ENCODE measurements at regions not wholly inside any gene's neighbourhood (a gene's known extent, or its start where the extent isn't known, plus 50 kb on each side); places are given as distances from the start of the nearest gene placed in this dataset.

DNA sequence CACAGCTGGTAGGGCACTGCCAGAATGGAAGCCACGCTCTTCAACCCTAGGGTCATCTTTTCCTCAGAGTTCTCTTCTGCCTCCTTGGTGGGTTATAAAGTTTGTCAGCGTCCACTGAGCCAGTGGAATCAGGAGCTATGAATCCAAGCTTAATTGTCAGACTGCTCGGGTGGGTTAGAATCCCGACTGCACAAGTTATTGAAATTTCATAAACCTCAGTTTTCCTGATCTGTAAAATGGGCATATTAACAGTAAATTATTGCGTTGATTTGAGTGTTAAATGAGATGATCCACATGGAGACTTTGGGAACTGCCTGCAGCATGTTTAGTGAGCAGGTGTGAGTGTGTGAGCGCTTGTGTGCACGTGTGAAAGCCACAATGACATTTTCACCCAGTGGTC is 400.5 kb upstream of the CDH11 start:
- TF ChIP-seq RAD21 (IDR thresholded peaks at IDR 0.05 in 1 of 2, conservative IDR thresholded peaks at IDR 0.05 in 1 of 2; ENCODE audit: low read depth in 2 of 2, low read length in 2 of 2) (no peak), SP4 (IDR thresholded peaks at IDR 0.05; ENCODE audit: low read length) (no peak), HDAC2 (IDR thresholded peaks at IDR 0.05; ENCODE audit: borderline replicate concordance in 1 of 2, low read depth in 2 of 2, low read length in 2 of 2) (peak in 1 of 2 experiments; percentile 97; a peak in 1 of 4 replicates), KDM1A (IDR thresholded peaks at IDR 0.05; ENCODE audit: borderline replicate concordance, low read length) (peak; percentile 99), SUZ12 (IDR thresholded peaks at IDR 0.05; ENCODE audit: low read length) (no peak), POLR2AphosphoS5 (IDR thresholded peaks at IDR 0.05; ENCODE audit: low read depth, low read length) (no peak), ASH2L (IDR thresholded peaks at IDR 0.05; ENCODE audit: low read length) (no peak), NRF1 (IDR thresholded peaks at IDR 0.05; ENCODE audit: low read depth, low read length) (no peak), YY1 (IDR thresholded peaks at IDR 0.05; ENCODE audit: low read depth, low read length) (no peak), SIN3A (conservative IDR thresholded peaks at IDR 0.05 in 1 of 2, IDR thresholded peaks at IDR 0.05 in 1 of 2; ENCODE audit: low read depth in 1 of 2, low read length in 2 of 2) (no peak)
- no peak overlapping the region for H3K56ac ChIP-seq (replicated peaks; ENCODE audit: insufficient read length, low read depth, low read length)
- H3K9me3 ChIP-seq (ENCODE audit: insufficient read depth in 2 of 2, low read depth in 1 of 2, low read length in 1 of 2), result 0 out of 4 replicates have a peak, but pooled peaks cover 0 to 2% of the 10 kb centered on the region in 2 experiments
- H3K4ac ChIP-seq (replicated peaks; ENCODE audit: insufficient read length, low read depth, low read length), result no peak overlapping the region
- no peak overlapping the region for H2BK20ac ChIP-seq (ENCODE audit: low read length)
- H3K18ac ChIP-seq (ENCODE audit: extremely low read depth, low read length), result no peak overlapping the region
- ChIA-PET CTCF (ENCODE audit: partially characterized antibody) (no interaction called here), POLR2A (ENCODE audit: partially characterized antibody) (no interaction called here)
- no peak overlapping the region for H3K23ac ChIP-seq (ENCODE audit: insufficient read length)
- H3K4me1 ChIP-seq (replicated peaks in 1 of 4; ENCODE audit: control insufficient read depth in 3 of 4, insufficient read depth in 4 of 4, low read length in 3 of 4), result peaks cover 4 to 21% (median 18%) of the 10 kb centered on the region in 4 experiments; a peak in 4 of 7 replicates
- no peaks in the 10 kb centered on the region for H3K79me2 ChIP-seq (ENCODE audit: control insufficient read depth in 1 of 2, insufficient read depth in 2 of 2, low read length in 2 of 2)
- H4K20me1 ChIP-seq (replicated peaks in 1 of 2; ENCODE audit: control insufficient read depth in 1 of 2, insufficient read depth in 2 of 2, low read length in 2 of 2), result no peaks in the 10 kb centered on the region
- no peak overlapping the region for H4K5ac ChIP-seq (ENCODE audit: insufficient read length, low read depth, low read length)
- H3K14ac ChIP-seq (ENCODE audit: insufficient read length), result no peak overlapping the region
- no peaks in the 10 kb centered on the region for H3K23me2 ChIP-seq (ENCODE audit: low read depth, low read length)
- H4K8ac ChIP-seq (ENCODE audit: extremely low read depth, insufficient read depth, low read length), result no peak overlapping the region; the same call in 1 of the 2 replicates
- no peak overlapping the region for H2BK12ac ChIP-seq (ENCODE audit: low read depth, low read length)
- no peak overlapping the region for H2AK5ac ChIP-seq (ENCODE audit: low read depth, low read length)
- H3K79me1 ChIP-seq (ENCODE audit: low read depth, low read length), result no peaks in the 10 kb centered on the region
- FAIRE-seq (no peak), DNase-seq (ENCODE audit: low read depth in 1 of 2, low spot score in 2 of 2) (no peak)
- no peak overlapping the region for H2BK5ac ChIP-seq (ENCODE audit: low read depth, low read length)
- H3K27ac ChIP-seq (ENCODE audit: low read depth, low read length), result no peak overlapping the region
- H3K9ac ChIP-seq (replicated peaks in 1 of 4; ENCODE audit: extremely low read depth in 1 of 4, low read depth in 3 of 4, low read length in 3 of 4), result no peak overlapping the region
- no peak overlapping the region for H2AFZ ChIP-seq (ENCODE audit: low read length)
- H2BK120ac ChIP-seq (replicated peaks; ENCODE audit: low read depth, low read length), result no peak overlapping the region
- H4K91ac ChIP-seq (replicated peaks; ENCODE audit: insufficient read length, low read length), result no peak overlapping the region
- H2BK15ac ChIP-seq (ENCODE audit: low read length), result no peak overlapping the region
- no peaks in the 10 kb centered on the region; a peak in 1 of 7 replicates for H3K27me3 ChIP-seq (replicated peaks in 1 of 4; ENCODE audit: control insufficient read depth in 3 of 4, extremely low read depth in 1 of 4, insufficient read depth in 3 of 4, low read length in 3 of 4)
- H3K4me2 ChIP-seq (ENCODE audit: insufficient read depth in 1 of 2, low read depth in 2 of 2, low read length in 2 of 2), result no peak overlapping the region
- no peak overlapping the region for H3K4me3 ChIP-seq (ENCODE audit: extremely low read depth in 1 of 4, insufficient read depth in 2 of 4, low read depth in 3 of 4, low read length in 4 of 4)
- H3K36me3 ChIP-seq (ENCODE audit: control insufficient read depth in 2 of 4, insufficient read depth in 4 of 4, low read length in 3 of 4), result no peaks in the 10 kb centered on the region
- WGBS, 2 experiments (ENCODE audit: extremely low coverage in 1 of 2, insufficient coverage in 1 of 2, insufficient read length in 1 of 2, insufficient replicate concordance in 2 of 2, low coverage in 1 of 2, low lambda C conversion rate in 2 of 2, missing lambda C conversion rate in 1 of 2), result 94% methylated on average over 7 of the region's 7 CpGs; no CpG with 5 or more reads in 1 of the 2 experiments

All from H1 (cell line).